ENCODE measurements at regions not wholly inside any gene's neighbourhood (a gene's known extent, or its start where the extent isn't known, plus 50 kb on each side); places are given as distances from the start of the nearest gene placed in this dataset.

- TF ChIP-seq EZH2 (IDR thresholded peaks at IDR 0.05; ENCODE audit: low read depth): no peak
- no peak for TF ChIP-seq CTCF (conservative IDR thresholded peaks at IDR 0.05)
Measured at GRCh38 chr9:3756071-3756470, 230.3 kb upstream of the RFX3 start.

All from PC-9 (cell line).